DOHH2 (cell line): ENCODE measurements at regions not wholly inside any gene's neighbourhood (a gene's known extent, or its start where the extent isn't known, plus 50 kb on each side); places are given as distances from the start of the nearest gene placed in this dataset.

ENCODE experiments used
- EZH2phosphoT487 ChIP-seq: fragments of 200-600 bp; sonication (generic); IDR thresholded peaks from 2 replicates; pipeline ENCODE4 v1.6.1; 2017; ENCODE audit warnings: borderline replicate concordance, mild to moderate bottlenecking, antibody characterized with exemption, low read length, moderate library complexity, mixed read lengths
- TF ChIP-seq, protein P1 (sequence below): fragments of 200-600 bp; sonication (generic); IDR thresholded peaks from one replicate; pipeline ENCODE4 v1.5.1; 2014; ENCODE audit warnings: antibody characterized with exemption, mild to moderate bottlenecking, low read depth, low read length; ENCODE audit not compliant: poor library complexity, severe bottlenecking

DNA sequence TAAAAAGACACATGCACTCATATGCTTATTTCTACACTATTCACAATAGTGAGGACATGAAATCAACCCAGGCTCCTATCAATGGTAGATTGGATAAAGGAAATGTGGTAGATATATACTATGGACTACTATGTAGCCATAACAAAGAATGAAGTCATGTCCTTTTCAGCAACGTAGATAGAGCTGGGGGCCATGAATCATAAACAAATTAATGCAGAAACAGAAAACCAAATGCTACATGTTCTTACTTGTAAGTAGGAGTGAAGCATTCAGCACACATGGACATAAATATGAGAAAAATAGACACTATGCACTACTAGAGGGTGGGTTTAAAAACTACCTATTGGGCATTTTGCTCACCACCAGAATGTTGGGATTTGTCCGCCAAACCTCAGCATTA, 278.0 kb upstream of the MIS18BP1 start:
- TF ChIP-seq, protein P1, sequence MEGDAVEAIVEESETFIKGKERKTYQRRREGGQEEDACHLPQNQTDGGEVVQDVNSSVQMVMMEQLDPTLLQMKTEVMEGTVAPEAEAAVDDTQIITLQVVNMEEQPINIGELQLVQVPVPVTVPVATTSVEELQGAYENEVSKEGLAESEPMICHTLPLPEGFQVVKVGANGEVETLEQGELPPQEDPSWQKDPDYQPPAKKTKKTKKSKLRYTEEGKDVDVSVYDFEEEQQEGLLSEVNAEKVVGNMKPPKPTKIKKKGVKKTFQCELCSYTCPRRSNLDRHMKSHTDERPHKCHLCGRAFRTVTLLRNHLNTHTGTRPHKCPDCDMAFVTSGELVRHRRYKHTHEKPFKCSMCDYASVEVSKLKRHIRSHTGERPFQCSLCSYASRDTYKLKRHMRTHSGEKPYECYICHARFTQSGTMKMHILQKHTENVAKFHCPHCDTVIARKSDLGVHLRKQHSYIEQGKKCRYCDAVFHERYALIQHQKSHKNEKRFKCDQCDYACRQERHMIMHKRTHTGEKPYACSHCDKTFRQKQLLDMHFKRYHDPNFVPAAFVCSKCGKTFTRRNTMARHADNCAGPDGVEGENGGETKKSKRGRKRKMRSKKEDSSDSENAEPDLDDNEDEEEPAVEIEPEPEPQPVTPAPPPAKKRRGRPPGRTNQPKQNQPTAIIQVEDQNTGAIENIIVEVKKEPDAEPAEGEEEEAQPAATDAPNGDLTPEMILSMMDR = no peak
- no peak for TF ChIP-seq EZH2phosphoT487
